Caco-2 (cell line): ENCODE measurements at regions not wholly inside any gene's neighbourhood (a gene's known extent, or its start where the extent isn't known, plus 50 kb on each side); places are given as distances from the start of the nearest gene placed in this dataset.

Experiments used
- BruUV-seq: library from RNA; stranded (reverse); fragments of 400-500 nt; replicated peaks from 2 replicates; lab custom pipeline; 2021; lab: Mats Ljungman, UMichigan
- CTCF ChIA-PET: fragments of 300-600 bp; sonication (Branson Sonifier 250); formaldehyde crosslinking; loops from one replicate; lab custom pipeline; 2022; ENCODE audit warnings: antibody characterized with exemption; lab: Charles Lee
- POLR2A ChIA-PET: fragments of 300-600 bp; sonication (Branson Sonifier 250); formaldehyde crosslinking; loops from one replicate; lab custom pipeline; 2022; ENCODE audit warnings: antibody characterized with exemption; lab: Charles Lee
- DNase-seq, 2 experiments: peaks; one replicate each; pipeline versions ENCODE4 v3.0.0 to v3.0.0-alpha.2; 2020 to 2022
- H3K27me3 ChIP-seq: replicated peaks from 2 replicates; pipeline ENCODE4 v1.6.0; 2011; ENCODE audit warnings: low read length; ENCODE audit not compliant: control insufficient read depth, insufficient read depth
- H3K36me3 ChIP-seq: 2 replicates; pipeline ENCODE4 v1.5.1; 2011; ENCODE audit warnings: low read length; ENCODE audit not compliant: control insufficient read depth, insufficient read depth
- H3K4me1 ChIP-seq: fragments of 250-450 bp; sonication (Bioruptor Pico); 2 replicates; pipeline ENCODE4 v1.5.1; 2020; ENCODE audit warnings: mild to moderate bottlenecking
- H3K4me3 ChIP-seq: 2 replicates; pipeline ENCODE4 v1.5.1; 2011; ENCODE audit warnings: low read depth, mild to moderate bottlenecking, control low read depth, low read length
- H3K9me3 ChIP-seq: fragments of 250-450 bp; sonication (Bioruptor Pico); 2 replicates; pipeline ENCODE4 v1.5.1; 2020; ENCODE audit warnings: mild to moderate bottlenecking, moderate library complexity
- H3K27ac Mint-ChIP-seq: one replicate; pipeline ENCODE4 v1.8.0; 2022; ENCODE audit warnings: mixed read lengths; ENCODE audit not compliant: unreplicated experiment
- H3K27me3 Mint-ChIP-seq: one replicate; pipeline ENCODE4 v1.8.0; 2022; ENCODE audit warnings: mixed read lengths; ENCODE audit not compliant: insufficient read depth, unreplicated experiment
- H3K36me3 Mint-ChIP-seq: one replicate; pipeline ENCODE4 v1.8.0; 2022; ENCODE audit warnings: mild to moderate bottlenecking, mixed read lengths; ENCODE audit not compliant: insufficient read depth, unreplicated experiment
- H3K4me1 Mint-ChIP-seq: one replicate; pipeline ENCODE4 v1.8.0; 2022; ENCODE audit warnings: low read depth, mixed read lengths; ENCODE audit not compliant: unreplicated experiment
- H3K4me3 Mint-ChIP-seq: one replicate; pipeline ENCODE4 v1.8.0; 2022; ENCODE audit warnings: mild to moderate bottlenecking, moderate library complexity, mixed read lengths; ENCODE audit not compliant: unreplicated experiment
- H3K9me3 Mint-ChIP-seq: one replicate; pipeline ENCODE4 v1.8.0; 2022; ENCODE audit warnings: mixed read lengths; ENCODE audit not compliant: unreplicated experiment
- CTCF ChIP-seq, 2 experiments: fragments of 200-600 bp in 1 of 2; IDR thresholded peaks; 1 replicate in 1 of 2; 2 replicates in 1 of 2; pipeline versions ENCODE4 v1.5.1 to v1.8.0; 2011 to 2022; ENCODE audit warnings: antibody characterized with exemption in 1 of 2, control low read depth in 1 of 2, inconsistent platforms in 1 of 2, low read depth in 1 of 2, low read length in 1 of 2, mild to moderate bottlenecking in 1 of 2, moderate library complexity in 1 of 2; ENCODE audit not compliant: insufficient read depth in 1 of 2, severe bottlenecking in 1 of 2, unreplicated experiment in 1 of 2
- intact Hi-C: fragments of 100-400 bp; cut with micrococcal nuclease; formaldehyde crosslinking; loops from one replicate; pipeline ENCODE4 v1.10.0; 2022; ENCODE audit not compliant: unreplicated experiment

- H3K27me3 Mint-ChIP-seq, result no peaks in the 10 kb centered on the region
- ChIA-PET POLR2A (no interaction called here), CTCF (interaction anchor here (0.8 kb wide), 1 partner anchor 11 kb away, joined by 3 read pairs; no protein-coding TSS in a partner anchor)
Measured at GRCh38 chr4:41373221-41373620, 116.5 kb downstream of the UCHL1 start.

GRCh38 chr4:41374490-41374889, 117.8 kb downstream of the UCHL1 start:
- no TSS peak for BruUV-seq
- ChIA-PET POLR2A (no interaction called here), CTCF (interaction anchor here (0.6 kb wide), 1 partner anchor 327 kb away, joined by 3 read pairs; no protein-coding TSS in a partner anchor)
- H3K4me3 Mint-ChIP-seq, result no peak overlapping the region
- no peaks in the 10 kb centered on the region for H3K9me3 ChIP-seq
- no peaks in the 10 kb centered on the region for H3K4me1 Mint-ChIP-seq
- no peaks in the 10 kb centered on the region for H3K27me3 ChIP-seq
- no peaks in the 10 kb centered on the region for H3K36me3 ChIP-seq
- no peak overlapping the region for H3K4me3 ChIP-seq
- 0 out of 2 replicates have a peak, but pooled peaks cover 3% of the 10 kb centered on the region for H3K4me1 ChIP-seq
- intact Hi-C loops, result no loop called here
- no peaks in the 10 kb centered on the region for H3K9me3 Mint-ChIP-seq
- no peak overlapping the region for H3K27ac Mint-ChIP-seq
- H3K36me3 Mint-ChIP-seq, result no peaks in the 10 kb centered on the region
- no peaks in the 10 kb centered on the region for H3K27me3 Mint-ChIP-seq
- TF ChIP-seq CTCF (IDR thresholded peaks at IDR 0.05; ENCODE audit: insufficient read depth in 1 of 2, low read depth in 1 of 2, low read length in 1 of 2, severe bottlenecking in 1 of 2, unreplicated experiment in 1 of 2), result no peak
- no peak for DNase-seq

More at GRCh38 chr4:41373221-41373620, 116.5 kb downstream of the UCHL1 start:
- H3K9me3 ChIP-seq, result no peaks in the 10 kb centered on the region
- no peak for DNase-seq
- H3K27ac Mint-ChIP-seq, result no peak overlapping the region
- no peak overlapping the region for H3K4me3 ChIP-seq
- H3K4me1 Mint-ChIP-seq, result no peaks in the 10 kb centered on the region
- H3K36me3 Mint-ChIP-seq, result no peaks in the 10 kb centered on the region
- H3K9me3 Mint-ChIP-seq, result no peaks in the 10 kb centered on the region
- intact Hi-C loops, result no loop called here
- H3K36me3 ChIP-seq, result no peaks in the 10 kb centered on the region
- no TSS peak for BruUV-seq
- no peaks in the 10 kb centered on the region for H3K27me3 ChIP-seq
- no peaks in the 10 kb centered on the region for H3K4me1 ChIP-seq
- no peak overlapping the region for H3K4me3 Mint-ChIP-seq
- no peak for TF ChIP-seq CTCF (IDR thresholded peaks at IDR 0.05; ENCODE audit: insufficient read depth in 1 of 2, low read depth in 1 of 2, low read length in 1 of 2, severe bottlenecking in 1 of 2, unreplicated experiment in 1 of 2)

GRCh38 chr4:41375561-41375960, 118.8 kb downstream of the UCHL1 start:
- TF ChIP-seq CTCF (IDR thresholded peaks at IDR 0.05; ENCODE audit: insufficient read depth in 1 of 2, low read depth in 1 of 2, low read length in 1 of 2, severe bottlenecking in 1 of 2, unreplicated experiment in 1 of 2), result no peak
- intact Hi-C loops, result no loop called here
- Histone ChIP-seq H3K27me3 (no peaks in the 10 kb centered on the region), H3K36me3 (no peaks in the 10 kb centered on the region), H3K9me3 (no peaks in the 10 kb centered on the region), H3K4me1 (0 out of 2 replicates have a peak, but pooled peaks cover 3% of the 10 kb centered on the region), H3K4me3 (no peak overlapping the region)
- Mint-ChIP-seq H3K36me3 (no peaks in the 10 kb centered on the region), H3K27ac (no peak overlapping the region), H3K4me3 (no peak overlapping the region), H3K9me3 (no peaks in the 10 kb centered on the region), H3K27me3 (no peaks in the 10 kb centered on the region), H3K4me1 (no peaks in the 10 kb centered on the region)
- no TSS peak for BruUV-seq
- CTCF ChIA-PET, result no interaction called here
- POLR2A ChIA-PET, result no interaction called here
- no peak for DNase-seq
